Ishikawa (cell line): ENCODE measurements at regions not wholly inside any gene's neighbourhood (a gene's known extent, or its start where the extent isn't known, plus 50 kb on each side); places are given as distances from the start of the nearest gene placed in this dataset.

Source experiments
- CEBPB ChIP-seq: IDR thresholded peaks from 2 replicates; pipeline ENCODE4 v1.6.1; 2012
- EGR1 ChIP-seq: IDR thresholded peaks from 2 replicates; pipeline ENCODE4 v1.6.1; 2012
- EP300 ChIP-seq: IDR thresholded peaks from 2 replicates; pipeline ENCODE4 v1.6.1; 2012; ENCODE audit warnings: borderline replicate concordance
- NFIC ChIP-seq: IDR thresholded peaks from 2 replicates; pipeline ENCODE4 v1.6.1; 2012
- TAF1 ChIP-seq: IDR thresholded peaks from 2 replicates; pipeline ENCODE4 v1.6.1; 2012; ENCODE audit warnings: low read depth, mild to moderate bottlenecking
- TCF12 ChIP-seq: IDR thresholded peaks from 2 replicates; pipeline ENCODE4 v1.6.1; 2012; ENCODE audit warnings: low read depth
- TEAD4 ChIP-seq: IDR thresholded peaks from 2 replicates; pipeline ENCODE4 v1.6.1; 2012
- YY1 ChIP-seq: IDR thresholded peaks from 2 replicates; pipeline ENCODE4 v1.6.1; 2012; ENCODE audit warnings: low read depth
- ZBTB7A ChIP-seq: IDR thresholded peaks from 2 replicates; pipeline ENCODE4 v1.6.1; 2012; ENCODE audit warnings: low read depth
- TF ChIP-seq, protein P1 (sequence below): IDR thresholded peaks from 2 replicates; pipeline ENCODE4 v1.6.1; 2012
- TF ChIP-seq, protein P2 (sequence below): IDR thresholded peaks from 2 replicates; pipeline ENCODE4 v1.6.1; 2012
- TF ChIP-seq, protein P3 (sequence below): IDR thresholded peaks from 2 replicates; pipeline ENCODE4 v1.6.1; 2012; ENCODE audit warnings: low read depth, mild to moderate bottlenecking

DNA sequence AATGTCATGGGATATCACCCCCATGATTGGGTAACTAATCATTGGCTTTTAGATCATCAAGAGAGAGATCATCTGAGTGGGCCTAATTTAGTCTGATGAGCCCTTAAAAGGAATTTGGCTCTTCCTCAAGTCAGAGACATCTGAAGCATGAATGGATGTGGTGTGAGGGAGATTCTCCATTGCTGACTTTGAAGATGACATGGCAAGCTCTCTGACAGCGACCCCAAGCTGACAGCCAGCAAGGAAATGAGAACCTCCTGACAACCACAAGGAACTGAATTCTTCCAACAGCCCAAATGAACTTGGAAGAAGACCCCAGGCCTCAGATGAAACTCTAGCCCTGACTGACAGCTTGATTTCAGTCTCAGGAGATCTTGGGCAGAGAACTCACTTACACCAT, 108.4 kb upstream of the SPATA12 start:
- TF ChIP-seq, protein P1, sequence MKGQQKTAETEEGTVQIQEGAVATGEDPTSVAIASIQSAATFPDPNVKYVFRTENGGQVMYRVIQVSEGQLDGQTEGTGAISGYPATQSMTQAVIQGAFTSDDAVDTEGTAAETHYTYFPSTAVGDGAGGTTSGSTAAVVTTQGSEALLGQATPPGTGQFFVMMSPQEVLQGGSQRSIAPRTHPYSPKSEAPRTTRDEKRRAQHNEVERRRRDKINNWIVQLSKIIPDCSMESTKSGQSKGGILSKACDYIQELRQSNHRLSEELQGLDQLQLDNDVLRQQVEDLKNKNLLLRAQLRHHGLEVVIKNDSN, result no peak
- TF ChIP-seq TCF12 (no peak), YY1 (no peak), EGR1 (no peak), EP300 (no peak), ZBTB7A (no peak), TAF1 (no peak), CEBPB (no peak), TEAD4 (no peak), NFIC (no peak)
- TF ChIP-seq, protein P2, sequence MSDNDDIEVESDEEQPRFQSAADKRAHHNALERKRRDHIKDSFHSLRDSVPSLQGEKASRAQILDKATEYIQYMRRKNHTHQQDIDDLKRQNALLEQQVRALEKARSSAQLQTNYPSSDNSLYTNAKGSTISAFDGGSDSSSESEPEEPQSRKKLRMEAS, result no peak
- TF ChIP-seq, protein P3, sequence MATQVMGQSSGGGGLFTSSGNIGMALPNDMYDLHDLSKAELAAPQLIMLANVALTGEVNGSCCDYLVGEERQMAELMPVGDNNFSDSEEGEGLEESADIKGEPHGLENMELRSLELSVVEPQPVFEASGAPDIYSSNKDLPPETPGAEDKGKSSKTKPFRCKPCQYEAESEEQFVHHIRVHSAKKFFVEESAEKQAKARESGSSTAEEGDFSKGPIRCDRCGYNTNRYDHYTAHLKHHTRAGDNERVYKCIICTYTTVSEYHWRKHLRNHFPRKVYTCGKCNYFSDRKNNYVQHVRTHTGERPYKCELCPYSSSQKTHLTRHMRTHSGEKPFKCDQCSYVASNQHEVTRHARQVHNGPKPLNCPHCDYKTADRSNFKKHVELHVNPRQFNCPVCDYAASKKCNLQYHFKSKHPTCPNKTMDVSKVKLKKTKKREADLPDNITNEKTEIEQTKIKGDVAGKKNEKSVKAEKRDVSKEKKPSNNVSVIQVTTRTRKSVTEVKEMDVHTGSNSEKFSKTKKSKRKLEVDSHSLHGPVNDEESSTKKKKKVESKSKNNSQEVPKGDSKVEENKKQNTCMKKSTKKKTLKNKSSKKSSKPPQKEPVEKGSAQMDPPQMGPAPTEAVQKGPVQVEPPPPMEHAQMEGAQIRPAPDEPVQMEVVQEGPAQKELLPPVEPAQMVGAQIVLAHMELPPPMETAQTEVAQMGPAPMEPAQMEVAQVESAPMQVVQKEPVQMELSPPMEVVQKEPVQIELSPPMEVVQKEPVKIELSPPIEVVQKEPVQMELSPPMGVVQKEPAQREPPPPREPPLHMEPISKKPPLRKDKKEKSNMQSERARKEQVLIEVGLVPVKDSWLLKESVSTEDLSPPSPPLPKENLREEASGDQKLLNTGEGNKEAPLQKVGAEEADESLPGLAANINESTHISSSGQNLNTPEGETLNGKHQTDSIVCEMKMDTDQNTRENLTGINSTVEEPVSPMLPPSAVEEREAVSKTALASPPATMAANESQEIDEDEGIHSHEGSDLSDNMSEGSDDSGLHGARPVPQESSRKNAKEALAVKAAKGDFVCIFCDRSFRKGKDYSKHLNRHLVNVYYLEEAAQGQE, result no peak
